Spinal cord (tissue), 9 donors: ENCODE measurements at regions not wholly inside any gene's neighbourhood (a gene's known extent, or its start where the extent isn't known, plus 50 kb on each side); places are given as distances from the start of the nearest gene placed in this dataset.
A peak's percentile ranks its signal among the peaks of the same experiment; 100 is the strongest.

Experiments used
- DNase-seq, 6 donors: peaks; one replicate each; pipeline versions ENCODE4 v3.0.0 to v3.0.0-alpha.2; 2013 to 2015; ENCODE audit warnings: low spot score in 6 of 6, low read depth in 4 of 6
- H3K27ac ChIP-seq: one replicate; pipeline ENCODE4 v1.5.1; 2013; ENCODE audit warnings: low read depth, low read length, control low read depth
- H3K27me3 ChIP-seq: one replicate; pipeline ENCODE4 v1.6.1; 2013; ENCODE audit warnings: low read length; ENCODE audit not compliant: control insufficient read depth, insufficient read depth
- H3K36me3 ChIP-seq: one replicate; pipeline ENCODE4 v1.6.1; 2013; ENCODE audit warnings: low read length; ENCODE audit not compliant: control insufficient read depth, insufficient read depth
- H3K4me1 ChIP-seq: one replicate; pipeline ENCODE4 v1.6.1; 2013; ENCODE audit warnings: low read length; ENCODE audit not compliant: control insufficient read depth, insufficient read depth
- H3K4me3 ChIP-seq: one replicate; pipeline ENCODE4 v1.5.1; 2013; ENCODE audit warnings: low read depth, low read length, control low read depth
- H3K9me3 ChIP-seq: one replicate; pipeline ENCODE4 v1.6.1; 2013; ENCODE audit warnings: low read length; ENCODE audit not compliant: control insufficient read depth, insufficient read depth
- WGBS: methylation state at CpG from one replicate; pipeline ENCODE4 v1.1.5; 2013; ENCODE audit warnings: missing lambda C conversion rate; ENCODE audit not compliant: insufficient coverage; 5-methylcytosine and 5-hydroxymethylcytosine counted together
- donor health status: healthy.

DNA sequence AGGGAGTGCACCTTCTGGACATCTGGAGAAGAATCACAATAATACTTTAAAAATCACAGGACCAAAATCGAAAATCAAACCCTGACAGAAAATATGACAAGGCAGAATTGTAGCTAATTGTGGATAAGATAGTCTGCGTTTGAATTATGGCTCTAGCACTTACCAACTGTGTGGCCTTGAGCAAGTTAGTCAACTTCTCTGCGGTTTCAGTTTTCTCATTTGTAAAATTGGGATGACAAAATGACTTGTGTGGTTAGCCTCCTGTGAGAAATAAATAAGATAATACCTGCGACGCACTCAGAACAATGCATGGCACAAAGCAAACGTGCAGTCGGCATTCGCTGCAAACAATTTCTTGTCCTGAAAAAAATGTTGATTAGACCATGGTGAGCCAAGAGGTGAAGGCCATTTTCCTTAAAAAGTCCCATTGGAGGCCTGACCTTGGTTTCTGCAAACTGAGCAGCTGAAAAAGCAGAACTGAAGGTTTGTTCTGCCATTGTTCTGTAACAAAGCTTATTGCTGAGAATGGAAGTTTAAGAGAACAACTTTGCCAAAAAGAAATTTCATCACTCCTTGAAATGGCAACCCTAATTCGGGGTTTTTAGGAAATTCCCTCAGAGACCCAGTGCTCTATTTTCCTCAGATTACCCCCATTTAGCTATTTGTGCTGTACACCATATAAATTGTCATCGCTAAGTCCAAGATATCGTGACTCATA lies 266.3 kb downstream of the ERMARD start:
- no peak for DNase-seq
- no peaks in the 10 kb centered on the region for H3K9me3 ChIP-seq
- no peaks in the 10 kb centered on the region for H3K27me3 ChIP-seq
- no peaks in the 10 kb centered on the region for H3K36me3 ChIP-seq
- H3K4me1 ChIP-seq = peaks cover 9% of the 10 kb centered on the region
- H3K4me3 ChIP-seq = no peak overlapping the region
- WGBS = 92% methylated on average over 7 of the region's 11 CpGs
- no peak overlapping the region for H3K27ac ChIP-seq

DNA sequence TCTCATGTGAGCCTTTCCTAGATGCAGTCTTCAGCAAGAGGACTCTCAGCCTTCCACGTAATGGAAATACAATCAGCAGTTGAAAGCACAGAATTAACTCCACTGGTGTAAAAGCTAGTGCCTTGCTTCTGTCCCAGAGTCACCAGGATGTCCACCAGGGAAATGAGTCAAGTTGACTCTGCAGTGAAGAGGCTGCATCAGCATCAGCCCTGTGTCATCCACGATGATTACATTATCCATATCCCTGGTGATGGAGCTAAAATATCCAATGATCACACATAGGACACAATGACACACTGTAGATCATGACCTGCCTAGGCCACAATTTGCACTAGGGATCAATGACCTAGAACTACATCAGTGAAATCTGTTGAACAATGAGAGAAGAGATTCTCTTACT lies 262.4 kb downstream of the ERMARD start:
- no peak overlapping the region for H3K4me3 ChIP-seq
- peaks cover 20% of the 10 kb centered on the region for H3K4me1 ChIP-seq
- H3K27ac ChIP-seq = no peak overlapping the region
- H3K27me3 ChIP-seq = no peaks in the 10 kb centered on the region
- WGBS = 94% methylated on average over 2 of the region's 2 CpGs
- no peaks in the 10 kb centered on the region for H3K9me3 ChIP-seq
- H3K36me3 ChIP-seq = no peaks in the 10 kb centered on the region
- no peak for DNase-seq

- H3K9me3 ChIP-seq = no peaks in the 10 kb centered on the region
- H3K27me3 ChIP-seq = no peaks in the 10 kb centered on the region
- DNase-seq = no peak
- no peaks in the 10 kb centered on the region for H3K36me3 ChIP-seq
- no peak overlapping the region for H3K4me3 ChIP-seq
- H3K4me1 ChIP-seq = peaks cover 30% of the 10 kb centered on the region
- WGBS = 93% methylated on average over 2 of the region's 2 CpGs
- H3K27ac ChIP-seq = no peak overlapping the region
Observed at GRCh38 chr6:170012037-170012330, 260.6 kb downstream of the ERMARD start.

DNA sequence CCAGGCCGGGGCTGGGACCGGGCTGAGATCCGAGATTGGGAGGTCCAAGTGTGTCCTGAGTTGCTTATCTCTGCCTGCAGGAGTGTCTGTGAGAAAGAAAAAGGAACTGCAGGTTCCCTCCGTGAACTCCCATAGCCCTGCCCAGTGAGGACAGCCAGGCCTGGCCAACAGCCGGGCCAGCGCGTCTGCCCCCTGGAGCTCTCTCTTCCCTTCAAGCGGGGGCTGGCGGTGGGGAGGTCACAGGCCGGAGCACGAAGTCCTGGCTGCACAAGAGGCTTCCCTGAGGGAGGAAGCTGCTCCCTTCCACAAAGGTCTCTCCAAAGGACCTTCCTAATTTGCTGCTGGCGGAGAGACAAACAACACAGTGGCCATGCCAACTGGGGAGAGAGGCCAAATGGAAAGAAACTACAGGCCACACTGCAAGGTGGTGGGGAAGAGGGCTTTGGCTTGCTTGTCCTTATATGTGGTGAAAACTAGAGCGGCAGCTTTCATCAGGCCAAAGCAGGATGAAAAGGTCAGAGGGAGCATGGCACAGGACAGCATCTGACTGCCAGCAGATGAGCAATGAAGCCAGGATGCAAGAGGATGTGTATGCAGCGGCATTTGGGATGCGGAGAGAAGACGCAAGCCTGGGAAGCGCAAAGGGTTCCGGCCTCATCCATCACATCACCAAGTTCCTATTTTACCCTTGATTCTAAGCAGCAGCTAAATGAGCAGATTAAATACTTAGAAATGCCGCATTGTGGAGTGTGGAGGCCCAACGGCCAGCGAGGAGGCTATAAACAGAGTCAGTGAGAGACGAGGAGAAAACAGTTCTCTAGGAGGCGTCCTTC lies 260.0 kb downstream of the ERMARD start:
- 56% methylated on average over 16 of the region's 23 CpGs for WGBS
- no peak overlapping the region for H3K27ac ChIP-seq
- DNase-seq = peak in 1 of 6 donors; percentile 78

DNA sequence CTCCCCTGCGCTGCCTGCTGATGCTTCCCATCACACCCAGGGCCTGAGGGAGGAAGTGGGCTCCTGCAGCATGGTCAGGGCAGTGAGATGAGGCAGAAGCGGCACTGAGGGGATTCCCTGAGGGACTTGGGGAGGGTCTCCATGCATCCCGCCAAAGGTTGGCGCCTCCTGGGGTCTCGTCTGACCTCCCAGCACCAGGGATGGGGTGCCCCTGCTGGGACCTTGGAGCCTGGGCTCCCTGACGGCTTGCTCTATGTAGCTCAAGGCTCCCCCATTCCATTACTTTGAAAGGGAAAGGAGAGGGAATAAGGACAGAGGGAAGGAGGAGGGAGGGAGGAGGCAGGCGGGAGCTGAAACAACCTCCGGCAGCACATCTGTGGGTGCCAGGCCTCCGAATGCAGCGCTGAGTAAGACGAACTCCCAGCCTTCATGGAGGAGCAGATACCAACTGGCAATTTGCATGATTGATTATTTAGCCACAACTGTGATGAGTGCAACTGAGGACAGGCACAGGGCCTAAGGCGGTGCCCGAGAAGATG lies 259.3 kb downstream of the ERMARD start:
- H3K27me3 ChIP-seq = no peaks in the 10 kb centered on the region
- no peaks in the 10 kb centered on the region for H3K36me3 ChIP-seq
- peaks cover 42% of the 10 kb centered on the region for H3K4me1 ChIP-seq
- DNase-seq = no peak
- H3K4me3 ChIP-seq = no peak overlapping the region
- no peak overlapping the region for H3K27ac ChIP-seq
- 72% methylated on average over 11 of the region's 13 CpGs for WGBS
- no peaks in the 10 kb centered on the region for H3K9me3 ChIP-seq

More for the DNA sequence above, 260.0 kb downstream of the ERMARD start:
- H3K36me3 ChIP-seq = no peaks in the 10 kb centered on the region
- peaks cover 36% of the 10 kb centered on the region for H3K4me1 ChIP-seq
- H3K4me3 ChIP-seq = no peak overlapping the region
- no peaks in the 10 kb centered on the region for H3K9me3 ChIP-seq
- H3K27me3 ChIP-seq = no peaks in the 10 kb centered on the region

- no peak overlapping the region for H3K4me3 ChIP-seq
- no peaks in the 10 kb centered on the region for H3K27me3 ChIP-seq
- H3K36me3 ChIP-seq = no peaks in the 10 kb centered on the region
- peaks cover 42% of the 10 kb centered on the region for H3K4me1 ChIP-seq
- peaks cover 9% of the 10 kb centered on the region for H3K9me3 ChIP-seq
- H3K27ac ChIP-seq = no peak overlapping the region
- no peak for DNase-seq
- WGBS = 88% methylated on average over 13 of the region's 16 CpGs
Observed at GRCh38 chr6:170008294-170008785, 256.9 kb downstream of the ERMARD start.

DNA sequence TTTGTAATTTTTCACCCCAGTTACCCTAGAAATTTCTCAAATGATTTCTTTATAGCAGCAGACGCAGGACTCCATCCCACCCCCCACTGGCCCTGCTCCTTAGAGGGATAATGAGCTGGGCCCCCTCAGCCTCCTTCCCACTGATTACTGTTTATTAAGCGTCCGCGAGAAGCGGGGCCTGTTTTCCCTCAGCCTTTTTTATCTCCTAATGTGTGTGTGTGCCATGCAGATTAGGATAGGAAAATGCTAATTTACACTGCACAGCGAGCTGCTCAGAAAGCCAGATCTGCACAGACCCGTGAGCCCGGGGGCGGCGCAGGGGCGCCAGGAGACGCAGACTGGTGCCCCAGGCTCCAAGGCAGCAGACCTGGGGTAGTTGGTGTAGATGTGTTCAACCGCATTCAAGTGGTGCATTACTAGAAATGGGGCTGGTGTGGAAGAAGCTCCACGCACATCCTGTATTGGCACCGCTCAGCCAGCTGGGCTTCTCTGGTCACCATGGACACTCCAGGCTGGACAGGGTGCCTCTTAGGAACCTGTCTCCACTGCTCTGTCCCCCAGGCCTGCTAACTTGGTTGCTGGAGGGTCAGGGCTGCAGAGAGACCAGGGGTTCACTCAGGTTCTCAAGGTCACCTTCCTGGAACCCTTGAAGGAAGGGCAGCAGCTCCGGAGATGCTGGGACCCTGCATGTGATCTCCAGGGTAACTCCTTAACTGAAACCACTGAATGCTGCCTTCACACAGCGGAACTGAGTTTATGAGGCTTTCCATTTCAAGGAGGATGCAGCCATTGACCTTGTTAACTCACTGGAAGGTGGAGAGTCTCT lies 256.3 kb downstream of the ERMARD start:
- H3K4me1 ChIP-seq = peaks cover 42% of the 10 kb centered on the region
- WGBS = 26% methylated on average over 13 of the region's 17 CpGs
- no peaks in the 10 kb centered on the region for H3K36me3 ChIP-seq
- no peak overlapping the region for H3K4me3 ChIP-seq
- no peak overlapping the region for H3K27ac ChIP-seq
- no peaks in the 10 kb centered on the region for H3K27me3 ChIP-seq
- peaks cover 9% of the 10 kb centered on the region for H3K9me3 ChIP-seq
- peak in 2 of 6 donors; percentile 65 to 83 for DNase-seq

DNA sequence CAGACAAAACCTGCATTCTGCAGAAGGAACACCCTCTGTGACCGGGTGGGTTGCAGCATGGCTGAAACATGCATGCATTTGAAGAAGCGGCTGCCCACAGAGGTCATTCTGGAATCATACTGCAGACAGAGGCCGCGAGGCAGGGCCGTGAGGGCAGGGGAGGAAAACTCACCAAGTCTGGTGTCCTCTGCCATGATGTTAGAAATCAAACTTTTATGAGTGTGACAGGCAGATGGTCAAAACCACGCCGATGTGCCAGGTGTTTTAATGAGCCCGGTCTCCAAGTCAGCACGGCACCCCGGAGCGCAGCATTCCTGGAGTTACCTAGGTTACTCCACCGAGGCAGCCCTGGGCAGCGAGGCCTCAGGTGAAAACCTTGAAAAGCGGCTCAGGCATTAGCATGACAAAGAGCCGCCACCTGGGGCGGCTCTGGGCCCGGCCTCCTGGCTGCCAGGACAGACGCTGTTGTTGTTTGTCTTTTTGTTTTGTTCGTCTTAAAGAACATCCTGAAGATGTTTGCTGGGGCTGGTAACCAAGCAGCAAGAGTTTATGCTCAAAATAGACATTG lies 255.6 kb downstream of the ERMARD start:
- 27% methylated on average over 17 of the region's 19 CpGs for WGBS
- Histone ChIP-seq H3K9me3 (peaks cover 9% of the 10 kb centered on the region), H3K27me3 (no peaks in the 10 kb centered on the region), H3K4me1 (peaks cover 42% of the 10 kb centered on the region), H3K4me3 (no peak overlapping the region), H3K36me3 (no peaks in the 10 kb centered on the region), H3K27ac (no peak overlapping the region)
- DNase-seq = no peak
